AG08396 (cell line): ENCODE measurements at regions not wholly inside any gene's neighbourhood (a gene's known extent, or its start where the extent isn't known, plus 50 kb on each side); places are given as distances from the start of the nearest gene placed in this dataset.
A peak's percentile ranks its signal among the peaks of the same experiment; 100 is the strongest.
"Not testable (repeated sequence)": the region's sequence is repeated elsewhere in the genome, so short reads cannot be mapped to it uniquely, and the experiment has no call there.

Source experiments
- DNase-seq: peaks from one replicate; pipeline ENCODE4 v3.0.0; 2012; ENCODE audit warnings: low spot score, mixed read lengths

DNA sequence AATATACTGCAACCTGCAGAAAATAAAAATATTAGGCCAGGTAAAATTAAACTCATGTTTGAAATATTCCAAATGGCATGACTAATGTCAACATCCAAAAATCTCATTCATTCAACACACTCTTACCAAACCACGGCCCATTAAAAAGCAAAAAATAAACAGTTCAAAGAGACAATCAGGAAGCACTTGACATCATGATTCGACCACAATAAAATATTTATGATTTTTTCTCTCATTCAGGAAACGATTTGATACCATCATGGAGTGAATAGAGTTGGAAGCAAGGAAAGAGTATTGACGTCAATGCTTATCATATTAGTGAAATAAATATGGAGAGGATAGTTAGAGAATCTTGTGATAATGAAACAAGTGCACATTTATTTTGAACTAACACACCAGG is 354.1 kb downstream of the KCNJ2 start:
- DNase-seq: no peak

- not testable (repeated sequence) for DNase-seq
Observed at GRCh38 chr17:70525035-70525434, 355.7 kb downstream of the KCNJ2 start.

DNA sequence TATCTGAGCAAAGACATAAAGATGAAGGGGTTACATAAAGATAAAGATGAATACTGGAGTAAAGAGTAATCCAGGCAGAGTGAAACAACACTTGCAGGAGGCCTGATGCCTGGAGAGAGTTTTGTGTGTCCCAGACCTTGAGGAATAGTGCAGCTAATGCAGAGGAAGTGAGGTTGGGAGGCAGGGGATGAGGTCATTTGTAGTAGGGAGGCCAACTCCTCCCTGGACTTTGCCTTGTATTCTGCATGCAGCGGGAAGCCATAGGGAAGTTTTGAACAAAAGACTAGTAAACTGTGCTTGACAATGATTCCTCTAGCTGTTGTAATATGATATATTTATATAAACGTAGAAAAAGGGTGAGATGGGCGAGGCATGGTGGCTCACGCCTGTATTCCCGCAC is 356.6 kb downstream of the KCNJ2 start:
- no peak for DNase-seq

GRCh38 chr17:70527364-70527888 is 358.1 kb downstream of the KCNJ2 start:
- DNase-seq: no peak

DNA sequence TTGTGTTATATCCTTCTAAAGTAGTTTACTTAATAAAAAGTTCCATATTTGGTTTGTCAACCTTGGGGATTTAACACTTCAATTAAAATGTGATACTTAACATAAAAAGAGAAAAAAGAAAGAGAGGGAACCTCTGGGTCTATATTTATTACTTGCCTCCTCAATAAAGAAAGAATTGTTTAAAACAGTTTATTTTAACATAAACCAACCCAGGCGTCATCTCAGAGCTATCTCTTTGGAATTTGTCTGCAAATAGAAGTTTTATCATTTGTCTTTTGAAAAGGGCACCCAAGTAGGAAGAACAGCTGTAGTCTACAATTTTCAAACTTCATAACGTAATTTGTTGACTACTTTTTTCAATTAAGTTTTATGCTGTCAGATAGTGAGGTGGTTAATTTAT is 364.1 kb downstream of the KCNJ2 start:
- DNase-seq: no peak

- no peak for DNase-seq
Observed at GRCh38 chr17:70535986-70536385, 366.7 kb downstream of the KCNJ2 start.

GRCh38 chr17:70539132-70539924 is 370.0 kb downstream of the KCNJ2 start:
- no peak for DNase-seq

GRCh38 chr17:70542876-70543275 is 373.5 kb downstream of the KCNJ2 start:
- DNase-seq: no peak

DNA sequence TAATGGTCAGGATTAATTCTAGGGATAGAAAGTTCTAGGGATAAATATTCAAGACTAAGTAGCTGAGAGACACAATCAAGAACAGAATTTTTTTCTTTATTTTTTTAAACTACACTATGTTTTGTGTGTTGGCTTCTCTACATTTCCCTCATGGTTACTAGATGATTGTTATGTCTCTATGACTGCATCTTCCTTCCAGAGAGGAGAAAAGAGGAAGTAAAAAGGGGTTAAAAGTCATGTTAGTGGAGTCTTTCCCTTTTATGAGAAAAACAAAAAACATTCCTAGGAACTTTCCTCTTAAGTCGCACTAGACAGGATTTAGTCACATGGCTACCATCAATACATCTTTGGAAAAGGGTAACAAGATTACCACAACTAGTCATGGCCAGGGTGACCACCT is 375.0 kb downstream of the KCNJ2 start:
- DNase-seq: no peak

DNA sequence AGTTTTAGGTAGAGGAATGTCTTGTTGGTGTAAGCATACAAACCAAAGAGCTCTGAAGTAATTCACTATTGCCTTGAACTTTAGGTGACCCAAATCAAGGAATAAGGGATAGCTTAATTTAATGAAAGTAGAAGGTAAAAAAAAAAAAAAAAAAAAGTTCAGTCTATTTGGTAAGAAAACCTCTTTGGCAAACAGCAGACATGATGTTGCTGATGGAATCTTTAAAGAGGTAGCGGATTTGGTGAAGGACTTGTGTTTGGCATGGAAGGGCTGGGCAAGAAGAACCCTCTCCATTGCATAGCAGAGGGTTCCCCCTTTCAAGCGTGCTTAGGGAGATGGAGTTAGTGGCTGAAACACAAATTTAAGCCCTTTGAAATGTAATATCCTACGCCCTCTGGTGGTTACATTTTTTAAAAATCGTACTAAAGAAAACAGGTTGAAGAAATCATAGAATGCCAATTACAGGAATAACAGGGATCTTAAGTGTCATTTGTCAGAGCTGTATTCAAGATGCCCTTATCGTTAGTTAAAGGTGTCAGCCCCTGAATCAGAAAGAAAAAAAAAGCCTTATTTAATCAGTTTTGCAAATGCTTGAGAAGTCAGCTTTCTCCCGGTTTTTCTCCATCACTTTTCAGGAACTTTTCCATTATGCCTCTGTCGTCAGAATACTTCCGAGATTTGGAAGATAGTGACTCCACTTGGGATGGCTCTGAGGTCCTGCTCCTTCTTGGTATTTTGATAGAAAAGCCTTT is 383.1 kb downstream of the KCNJ2 start:
- peak; percentile 50 for DNase-seq

DNA sequence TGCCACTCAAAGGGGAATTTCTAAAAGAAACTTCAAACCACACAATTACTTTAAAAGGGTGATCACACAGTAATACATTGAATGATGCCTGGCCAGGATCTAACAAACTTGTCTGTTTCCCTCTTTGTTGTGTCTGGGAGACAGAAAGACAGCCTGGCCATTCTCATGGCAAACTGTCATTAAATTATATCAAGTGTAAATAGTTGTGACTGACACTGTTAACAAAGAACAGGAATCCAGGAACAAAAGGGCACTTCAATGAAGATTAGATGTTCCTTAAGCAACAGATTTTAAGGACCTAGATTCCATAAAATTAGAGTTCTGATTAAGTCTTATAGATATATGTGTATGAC is 383.6 kb downstream of the KCNJ2 start:
- DNase-seq: no peak

- no peak for DNase-seq
Observed at GRCh38 chr17:70555723-70556122, 386.4 kb downstream of the KCNJ2 start.

DNA sequence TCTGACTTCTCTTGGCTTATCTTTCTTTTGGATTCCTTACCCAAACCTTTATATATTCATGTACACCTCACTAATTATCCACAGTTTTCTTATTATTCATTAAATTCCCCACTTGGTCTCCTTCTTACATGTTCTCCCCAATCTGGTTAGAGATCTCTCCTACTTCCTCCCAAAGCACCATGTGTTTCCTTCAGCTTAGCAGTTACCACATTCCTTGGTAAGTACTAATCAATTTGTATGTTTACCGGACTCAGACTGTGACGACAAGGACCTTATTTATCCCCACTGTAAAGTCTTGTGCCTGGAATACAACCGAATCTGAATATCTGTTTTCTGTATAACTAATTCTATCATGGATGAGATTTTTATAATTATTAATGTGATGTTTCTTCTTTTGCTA is 389.5 kb downstream of the KCNJ2 start:
- no peak for DNase-seq

GRCh38 chr17:70560471-70560870 is 391.1 kb downstream of the KCNJ2 start:
- DNase-seq: no peak

DNA sequence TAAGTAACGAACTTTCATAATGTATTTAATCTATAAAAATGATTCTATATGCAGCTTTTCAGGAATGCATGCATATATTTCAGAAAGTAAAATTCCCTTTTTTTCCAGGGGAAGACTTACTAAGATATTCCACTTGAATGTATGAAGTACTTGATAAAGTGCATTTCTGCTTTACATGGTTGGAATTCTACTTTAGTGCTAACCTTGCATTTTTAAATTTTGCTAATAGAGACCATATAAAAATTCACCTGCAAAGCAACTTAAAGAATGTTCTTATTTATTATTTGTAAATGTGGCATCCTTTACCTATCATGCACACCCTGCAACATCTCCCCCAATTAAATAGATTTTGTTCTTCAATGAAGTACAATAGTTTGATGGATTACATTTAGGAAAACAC is 392.8 kb downstream of the KCNJ2 start:
- no peak for DNase-seq

- DNase-seq: no peak
Observed at GRCh38 chr17:70563281-70563820, 394.0 kb downstream of the KCNJ2 start.

- DNase-seq: no peak
Observed at GRCh38 chr17:70564006-70564620, 394.8 kb downstream of the KCNJ2 start.

- DNase-seq: no peak
Observed at GRCh38 chr17:70569128-70569527, 399.8 kb downstream of the KCNJ2 start.

DNA sequence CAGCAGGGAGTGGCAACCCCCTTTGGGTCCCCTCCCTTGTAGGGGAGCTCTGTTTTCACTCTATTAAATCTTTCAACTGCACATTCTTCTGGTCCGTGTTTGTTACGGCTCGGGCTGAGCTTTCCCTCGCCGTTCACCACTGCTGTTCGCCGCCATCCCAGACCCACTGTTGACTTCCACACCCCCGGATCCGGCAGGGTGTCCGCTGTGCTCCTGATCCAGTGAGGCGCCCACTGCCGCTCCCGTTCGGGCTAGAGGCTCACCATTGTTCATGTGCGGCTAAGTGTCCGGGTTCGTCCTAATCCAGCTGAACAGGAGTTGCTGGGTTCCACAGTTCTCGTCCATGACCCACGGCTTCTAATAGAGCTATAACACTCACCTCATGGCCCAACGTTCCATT is 408.1 kb downstream of the KCNJ2 start:
- no peak for DNase-seq

DNA sequence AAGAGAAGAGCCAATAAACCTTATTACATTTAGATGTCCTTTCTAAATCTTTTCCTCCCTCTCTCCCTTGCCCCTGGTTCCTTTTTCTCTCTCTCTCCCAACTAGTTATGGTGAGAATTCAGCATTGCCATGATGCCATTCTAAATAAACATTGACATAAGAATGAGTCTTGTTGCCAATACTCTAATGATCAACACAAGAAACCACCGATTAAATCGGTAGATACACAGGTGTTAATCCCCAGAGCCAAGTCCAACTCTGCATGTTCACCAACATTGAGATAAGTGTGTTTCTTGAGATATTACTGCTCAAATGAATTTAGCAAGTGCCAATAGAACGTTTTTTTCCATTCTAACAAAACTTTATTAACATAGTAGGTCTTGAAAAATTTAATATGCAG is 412.1 kb downstream of the KCNJ2 start:
- no peak for DNase-seq

- no peak for DNase-seq
Observed at GRCh38 chr17:70582777-70583176, 413.4 kb downstream of the KCNJ2 start.

- no peak for DNase-seq
Observed at GRCh38 chr17:70584255-70584654, 414.9 kb downstream of the KCNJ2 start.

DNA sequence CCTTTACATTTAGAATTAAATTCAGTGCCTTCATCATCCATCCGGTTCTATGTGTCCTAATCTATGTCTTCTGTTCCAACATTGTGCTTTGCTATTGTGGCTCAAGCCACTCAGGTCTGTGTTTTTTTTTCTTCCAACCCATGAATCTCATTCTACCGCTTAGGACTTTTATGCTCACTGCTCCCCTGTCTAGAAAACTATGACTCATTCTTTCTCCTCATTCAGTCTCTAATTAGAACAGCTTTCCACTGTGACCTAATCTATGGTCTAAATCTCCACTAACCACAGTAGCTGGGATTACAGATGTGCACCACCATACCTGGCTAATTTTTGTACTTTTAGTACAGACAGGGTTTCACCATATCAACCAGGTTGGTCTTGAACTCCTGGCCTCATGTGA is 418.7 kb downstream of the KCNJ2 start:
- no peak for DNase-seq
